Stimulated activated naive CD8-positive, alpha-beta T cell treated with anti-CD3 and anti-CD28 coated beads, Interleukin-15, amount 100 ng/mL, for 72 hours (primary cell): ENCODE measurements at regions not wholly inside any gene's neighbourhood (a gene's known extent, or its start where the extent isn't known, plus 50 kb on each side); places are given as distances from the start of the nearest gene placed in this dataset.

Experiments used
- ATAC-seq: fragments of 150-1000 bp; cut with Tn5 transposase; 2 replicates; pipeline ENCODE4 v1.10.0; 2021; ENCODE audit warnings: mild to moderate bottlenecking, moderate library complexity
- DNase-seq, 2 donors: peaks; one replicate each; pipeline ENCODE4 v3.0.0; 2021 to 2022
- H3K27ac Mint-ChIP-seq, 2 donors: one replicate each; pipeline ENCODE4 v1.8.0; 2022; ENCODE audit warnings: mild to moderate bottlenecking in 2 of 2, mixed read lengths in 2 of 2, moderate library complexity in 2 of 2
- H3K27me3 Mint-ChIP-seq: one replicate; pipeline ENCODE4 v1.8.0; 2022; ENCODE audit warnings: mixed read lengths
- H3K4me1 Mint-ChIP-seq: one replicate; pipeline ENCODE4 v1.8.0; 2022; ENCODE audit warnings: mild to moderate bottlenecking, mixed read lengths
- H3K4me3 Mint-ChIP-seq, 2 donors: one replicate each; pipeline ENCODE4 v1.8.0; 2022; ENCODE audit warnings: mild to moderate bottlenecking in 2 of 2, mixed read lengths in 2 of 2, moderate library complexity in 1 of 2
- H3K9me3 Mint-ChIP-seq, 2 donors: one replicate each; pipeline ENCODE4 v1.8.0; 2022; ENCODE audit warnings: mixed read lengths in 2 of 2

DNA sequence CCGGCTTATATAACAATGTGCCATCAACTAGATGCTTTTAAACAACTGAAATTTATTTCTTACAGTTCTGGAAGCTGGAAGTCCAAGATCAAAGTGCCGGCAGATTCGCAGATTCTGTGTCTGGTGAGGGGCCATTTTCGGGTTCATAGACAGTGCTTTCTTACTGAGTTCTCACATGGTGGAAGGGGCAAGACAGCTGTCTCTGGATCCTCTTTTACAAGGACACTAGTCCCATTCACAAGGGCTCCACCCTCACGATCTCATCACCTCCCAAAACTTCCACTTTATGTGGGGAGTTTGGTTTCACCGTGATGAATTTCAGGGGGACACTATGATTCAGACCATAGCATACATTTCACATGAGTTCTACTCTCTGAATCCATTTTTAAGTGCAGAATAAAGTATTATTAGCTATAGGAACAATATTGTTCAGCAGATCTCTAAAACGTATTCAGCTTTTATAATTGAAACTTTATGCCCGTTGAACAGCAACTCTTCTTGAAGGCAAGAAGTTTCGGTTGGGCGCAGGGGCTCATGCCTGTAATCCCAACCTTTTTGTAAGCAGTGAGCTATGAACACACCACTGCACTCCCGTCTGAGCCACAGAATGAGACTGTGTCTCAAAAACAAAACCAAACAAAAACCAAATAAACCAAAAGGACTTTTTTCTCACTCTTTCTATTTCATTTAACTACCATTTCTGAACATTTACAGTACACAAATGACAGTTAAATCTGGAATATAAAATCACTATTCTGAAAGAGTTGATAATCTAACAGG is 502.8 kb downstream of the CMPK2 start:
- no peaks in the 10 kb centered on the region for H3K4me1 Mint-ChIP-seq

DNA sequence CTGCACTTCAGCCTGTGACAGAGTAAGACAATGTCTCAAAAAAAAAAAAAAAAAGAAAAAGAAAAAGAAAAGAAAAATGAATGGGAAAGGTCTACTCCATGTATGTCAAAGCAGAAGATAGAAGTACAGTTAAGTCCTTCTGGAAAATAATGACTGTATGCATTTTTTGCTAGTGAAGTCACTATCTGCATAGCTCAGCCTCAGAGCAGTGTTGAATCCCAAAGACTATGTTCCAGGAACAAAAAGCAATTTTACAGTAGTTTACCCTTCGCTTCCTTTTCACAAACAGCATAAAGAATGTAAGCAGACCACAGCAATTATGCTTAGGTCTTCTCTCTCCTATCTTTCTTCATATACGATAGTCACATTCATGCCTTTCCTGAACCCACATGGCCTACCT is 497.4 kb downstream of the CMPK2 start:
- Mint-ChIP-seq H3K27me3 (no peaks in the 10 kb centered on the region), H3K4me3 (no peak overlapping the region), H3K27ac (no peak overlapping the region), H3K4me1 (no peaks in the 10 kb centered on the region), H3K9me3 (no peaks in the 10 kb centered on the region)
- DNase-seq (no peak), ATAC-seq (no peak)

More for the DNA sequence above, 502.8 kb downstream of the CMPK2 start:
- Mint-ChIP-seq H3K4me3 (no peak overlapping the region), H3K27ac (no peak overlapping the region), H3K27me3 (no peaks in the 10 kb centered on the region), H3K9me3 (peaks cover 0 to 5% of the 10 kb centered on the region in 2 donors)
- DNase-seq (no peak), ATAC-seq (no peak)

DNA sequence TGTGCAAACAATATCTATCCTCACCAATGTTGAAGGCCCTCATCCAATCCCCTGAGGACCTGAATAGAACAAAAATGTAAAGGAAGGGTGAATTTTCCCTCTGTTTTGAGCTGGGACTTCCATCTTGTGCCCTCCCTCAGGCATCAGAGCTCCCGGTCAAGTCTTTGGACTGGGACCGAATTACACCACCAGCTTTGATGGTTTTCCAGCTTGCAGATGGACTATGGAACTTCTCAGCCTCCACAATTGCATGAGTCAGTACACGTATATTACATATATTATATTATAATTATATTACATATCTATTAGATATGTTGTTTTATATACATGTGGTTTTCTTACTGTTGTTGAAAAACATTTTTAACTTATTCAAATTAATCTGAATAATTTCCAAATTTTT is 496.4 kb downstream of the CMPK2 start:
- H3K4me3 Mint-ChIP-seq: no peak overlapping the region
- no peaks in the 10 kb centered on the region for H3K4me1 Mint-ChIP-seq
- no peaks in the 10 kb centered on the region for H3K27me3 Mint-ChIP-seq
- ATAC-seq (no peak), DNase-seq (no peak)
- no peak overlapping the region for H3K27ac Mint-ChIP-seq
- H3K9me3 Mint-ChIP-seq: peaks cover 0 to 4% of the 10 kb centered on the region in 2 donors

DNA sequence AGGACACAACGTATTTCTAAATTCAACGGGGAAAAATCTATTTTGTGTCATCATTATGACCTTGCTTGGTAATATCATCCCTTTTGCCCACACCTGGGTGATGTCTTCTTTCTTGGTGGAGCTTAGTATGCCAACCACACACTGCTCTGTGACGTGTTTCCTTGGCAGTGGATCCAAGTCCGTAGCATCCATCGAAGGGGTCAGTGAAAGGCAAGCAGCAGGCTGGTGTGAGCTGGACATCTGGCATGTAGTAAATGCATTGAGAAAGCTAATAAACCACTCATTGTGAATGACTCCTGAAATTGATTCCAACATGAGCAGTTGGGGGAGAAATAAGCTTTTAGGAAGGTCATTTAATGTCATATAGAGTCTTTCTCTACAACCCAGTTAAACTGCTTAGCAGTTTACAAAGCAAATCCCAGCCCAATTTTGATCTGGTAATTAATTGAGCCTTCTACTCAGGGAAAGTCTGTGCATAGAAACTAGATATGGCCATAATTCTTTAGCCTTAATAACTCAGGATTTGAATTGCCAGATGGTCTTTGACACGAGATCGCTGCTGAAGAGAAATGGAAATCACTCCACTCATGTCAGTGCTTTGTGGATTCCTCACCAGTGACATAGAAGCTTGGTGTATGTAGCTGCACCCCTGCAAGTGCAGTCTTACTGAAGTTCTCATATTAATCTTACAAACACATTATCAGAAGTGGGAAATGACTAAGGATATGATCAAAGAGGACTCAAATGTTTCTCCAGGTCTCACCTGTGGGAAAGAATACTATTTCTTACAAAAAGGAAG is 494.8 kb downstream of the CMPK2 start:
- H3K27me3 Mint-ChIP-seq: no peaks in the 10 kb centered on the region
- H3K9me3 Mint-ChIP-seq: peaks cover 0 to 4% of the 10 kb centered on the region in 2 donors
- H3K4me1 Mint-ChIP-seq: no peaks in the 10 kb centered on the region
- DNase-seq (no peak), ATAC-seq (no peak)
- H3K4me3 Mint-ChIP-seq: no peak overlapping the region
- no peak overlapping the region for H3K27ac Mint-ChIP-seq

DNA sequence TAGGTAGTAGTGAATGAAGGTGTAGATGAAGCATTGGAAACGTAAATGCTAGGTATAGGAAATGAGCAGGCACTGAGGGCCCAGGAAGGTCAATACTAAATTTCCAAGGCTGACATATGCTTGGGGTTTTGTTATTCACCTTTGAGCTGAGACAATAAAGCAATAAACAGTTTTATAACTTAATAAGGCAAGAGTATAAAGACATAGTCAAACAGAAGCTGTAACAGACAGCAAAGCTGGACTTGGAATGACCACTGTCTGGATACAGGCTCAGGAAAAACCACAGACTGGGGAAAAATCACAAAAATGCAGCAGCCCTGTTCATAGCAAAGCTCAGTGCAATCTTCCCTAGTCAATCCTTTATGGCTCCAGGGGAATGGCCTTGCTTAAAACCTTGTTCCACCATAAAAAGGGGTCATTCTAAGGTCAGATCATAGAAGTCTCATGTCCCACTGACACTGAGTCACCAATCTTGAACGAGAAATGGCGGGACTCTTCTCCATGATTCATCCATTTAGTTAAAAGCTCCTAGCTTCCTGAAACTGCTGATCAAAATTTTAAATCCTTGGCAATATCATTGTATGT is 493.3 kb downstream of the CMPK2 start:
- H3K27ac Mint-ChIP-seq: no peak overlapping the region
- H3K27me3 Mint-ChIP-seq: no peaks in the 10 kb centered on the region
- peaks cover 0 to 4% of the 10 kb centered on the region in 2 donors for H3K9me3 Mint-ChIP-seq
- DNase-seq (no peak), ATAC-seq (no peak)
- H3K4me1 Mint-ChIP-seq: no peaks in the 10 kb centered on the region
- no peak overlapping the region for H3K4me3 Mint-ChIP-seq

DNA sequence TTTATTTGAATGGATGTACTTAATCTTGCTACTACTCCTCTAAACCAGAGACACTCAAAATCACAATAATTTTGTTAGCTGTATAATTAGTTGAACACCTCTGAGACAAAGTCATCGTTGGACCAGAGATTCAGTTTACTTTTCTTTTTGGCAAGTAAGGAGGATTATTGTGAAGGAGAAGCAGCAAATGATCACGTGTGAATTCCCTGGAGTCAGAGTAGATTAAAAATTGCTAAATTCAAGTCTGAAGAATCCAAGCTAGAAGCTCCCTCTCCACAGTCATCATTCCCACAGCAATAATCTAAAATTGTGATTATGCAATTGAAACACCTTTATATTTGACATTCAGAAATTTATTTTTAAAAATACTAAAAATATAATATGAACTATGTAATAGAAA is 484.4 kb downstream of the CMPK2 start:
- Mint-ChIP-seq H3K27ac (no peak overlapping the region), H3K9me3 (no peaks in the 10 kb centered on the region), H3K4me1 (no peaks in the 10 kb centered on the region), H3K4me3 (no peak overlapping the region), H3K27me3 (no peaks in the 10 kb centered on the region)
- ATAC-seq: no peak
- DNase-seq: no peak

DNA sequence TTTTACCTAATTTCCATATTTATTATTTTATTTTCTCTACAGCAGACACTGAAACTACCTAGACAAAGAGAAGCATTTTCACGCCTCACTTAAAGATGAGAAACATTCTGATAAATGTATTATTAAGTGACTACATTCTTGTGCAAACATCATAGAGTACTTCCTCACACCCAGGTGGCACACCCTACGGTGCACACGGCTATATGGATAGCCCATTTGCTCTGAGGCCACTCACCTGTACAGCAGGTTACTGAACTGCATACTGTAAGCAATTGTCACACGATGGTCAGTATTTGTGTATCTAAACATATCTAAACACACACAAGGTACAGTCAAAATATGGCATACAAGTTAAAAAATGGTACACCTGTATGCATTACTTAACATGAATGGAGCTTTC is 481.4 kb downstream of the CMPK2 start:
- H3K27ac Mint-ChIP-seq: no peak overlapping the region
- H3K27me3 Mint-ChIP-seq: no peaks in the 10 kb centered on the region
- ATAC-seq: no peak
- peaks cover 0 to 8% of the 10 kb centered on the region in 2 donors for H3K9me3 Mint-ChIP-seq
- H3K4me1 Mint-ChIP-seq: no peaks in the 10 kb centered on the region
- no peak for DNase-seq
- H3K4me3 Mint-ChIP-seq: no peak overlapping the region

DNA sequence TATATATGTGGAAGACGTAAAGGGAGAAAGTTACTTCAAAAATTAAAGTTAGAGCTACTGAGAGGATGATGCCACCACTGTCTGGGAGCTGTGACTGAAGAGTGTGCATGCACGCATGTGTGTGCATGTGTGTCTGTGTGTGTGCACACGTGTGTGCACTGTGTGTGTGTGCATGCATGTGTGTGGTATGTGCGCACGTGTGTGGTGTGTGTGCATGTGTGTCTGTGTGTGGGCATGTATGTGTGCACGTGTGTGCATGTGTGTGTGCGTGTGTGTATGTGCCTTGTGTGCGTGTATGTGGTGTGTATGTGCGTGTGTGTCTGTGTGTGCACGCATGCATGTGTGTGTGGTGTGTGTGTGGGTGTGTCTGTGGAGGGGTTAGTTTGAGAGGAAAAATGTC is 473.4 kb downstream of the CMPK2 start:
- Mint-ChIP-seq H3K9me3 (peaks cover 7 to 9% of the 10 kb centered on the region in 2 donors), H3K4me3 (no peak overlapping the region), H3K27me3 (peaks cover 7% of the 10 kb centered on the region), H3K4me1 (no peaks in the 10 kb centered on the region), H3K27ac (no peak overlapping the region)
- DNase-seq (no peak), ATAC-seq (no peak)

DNA sequence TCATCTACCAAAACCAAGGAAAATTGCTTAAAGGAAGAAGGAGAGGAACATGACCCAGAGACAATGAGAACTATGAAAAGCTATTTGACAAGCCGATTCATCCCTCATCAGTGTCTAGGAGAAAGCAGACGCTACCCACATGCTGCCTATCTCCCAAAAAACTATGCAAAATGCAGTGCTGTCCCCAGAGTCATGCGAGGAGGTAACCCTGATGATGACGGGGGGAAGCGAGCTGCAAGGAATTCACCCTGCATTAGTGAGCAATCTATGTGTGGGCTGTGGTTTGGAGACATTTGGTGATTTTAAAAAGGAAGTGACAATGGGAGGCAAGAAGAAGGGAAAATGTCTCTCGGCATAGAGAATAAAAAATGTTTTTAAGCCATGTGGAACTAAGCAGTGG is 472.7 kb downstream of the CMPK2 start:
- H3K27ac Mint-ChIP-seq: no peak overlapping the region
- H3K9me3 Mint-ChIP-seq: peaks cover 7 to 9% of the 10 kb centered on the region in 2 donors
- no peak for ATAC-seq

DNA sequence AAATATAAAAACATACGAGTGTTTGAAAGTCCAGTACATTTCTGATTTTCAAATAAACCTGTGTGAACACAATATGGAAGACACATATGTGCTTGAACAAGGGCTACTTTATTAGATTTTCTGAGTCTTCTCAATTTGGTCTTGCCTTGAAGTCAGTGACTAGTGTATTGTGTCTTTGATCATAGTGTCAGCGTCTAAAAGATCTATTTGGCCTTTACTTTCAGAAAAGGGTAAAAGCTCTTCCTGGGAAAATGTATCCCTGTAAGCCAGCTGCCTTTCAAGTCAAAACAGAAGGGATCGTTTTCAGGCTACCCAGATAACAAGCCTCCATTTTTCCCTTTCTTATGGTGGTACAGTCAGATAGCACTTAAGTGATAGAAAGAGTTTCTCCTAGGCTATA is 471.9 kb downstream of the CMPK2 start:
- Mint-ChIP-seq H3K27me3 (peaks cover 7% of the 10 kb centered on the region), H3K4me1 (no peaks in the 10 kb centered on the region), H3K9me3 (peaks cover 7 to 9% of the 10 kb centered on the region in 2 donors), H3K27ac (no peak overlapping the region), H3K4me3 (no peak overlapping the region)
- no peak for ATAC-seq
- no peak for DNase-seq

More for the DNA sequence above, 472.7 kb downstream of the CMPK2 start:
- no peak for DNase-seq
- Mint-ChIP-seq H3K4me1 (no peaks in the 10 kb centered on the region), H3K4me3 (no peak overlapping the region), H3K27me3 (peaks cover 7% of the 10 kb centered on the region)

DNA sequence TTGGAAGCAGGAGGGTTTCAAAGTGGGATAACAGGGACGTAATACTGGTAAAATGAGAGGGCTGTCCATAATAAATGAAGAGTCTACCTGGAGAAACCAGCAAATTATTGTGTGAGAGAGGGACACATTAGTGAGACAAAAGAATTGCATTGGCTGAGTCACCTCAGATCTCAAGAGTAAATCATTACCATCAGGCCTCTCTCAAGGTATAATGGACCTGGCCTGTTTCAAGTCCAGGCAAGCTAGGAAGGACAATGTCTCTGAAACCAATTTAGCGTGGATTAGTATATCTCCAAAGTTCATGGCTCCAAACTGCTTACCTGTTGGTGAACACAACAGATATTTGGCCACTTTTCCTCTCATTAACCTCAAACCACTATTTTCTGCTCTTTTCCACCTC is 471.4 kb downstream of the CMPK2 start:
- H3K27ac Mint-ChIP-seq: no peak overlapping the region
- peaks cover 7 to 9% of the 10 kb centered on the region in 2 donors for H3K9me3 Mint-ChIP-seq
- no peak for ATAC-seq

DNA sequence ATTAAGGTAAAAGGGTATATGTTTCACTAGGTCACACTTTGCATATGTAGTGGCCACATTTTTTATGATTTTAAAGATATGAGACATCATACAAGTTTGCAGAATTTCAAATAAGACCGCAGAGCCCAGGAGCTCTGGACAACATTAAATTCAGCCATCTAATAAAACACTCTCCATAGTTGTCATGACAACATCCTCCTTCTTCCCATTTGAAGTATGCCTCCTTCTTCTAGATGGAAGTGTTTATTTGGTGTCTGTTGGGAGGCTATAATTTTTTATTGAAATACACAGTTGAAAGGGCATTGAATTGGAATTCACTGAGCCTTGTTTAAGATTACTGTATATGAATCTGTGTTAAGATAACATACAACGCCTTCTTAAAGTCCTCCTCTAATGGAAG is 467.3 kb downstream of the CMPK2 start:
- Mint-ChIP-seq H3K4me1 (no peaks in the 10 kb centered on the region), H3K4me3 (no peak overlapping the region), H3K27me3 (no peaks in the 10 kb centered on the region), H3K9me3 (no peaks in the 10 kb centered on the region), H3K27ac (no peak overlapping the region)
- DNase-seq: no peak
- no peak for ATAC-seq

More for the DNA sequence above, 471.4 kb downstream of the CMPK2 start:
- no peaks in the 10 kb centered on the region for H3K4me1 Mint-ChIP-seq
- H3K4me3 Mint-ChIP-seq: no peak overlapping the region
- no peak for DNase-seq
- peaks cover 7% of the 10 kb centered on the region for H3K27me3 Mint-ChIP-seq

DNA sequence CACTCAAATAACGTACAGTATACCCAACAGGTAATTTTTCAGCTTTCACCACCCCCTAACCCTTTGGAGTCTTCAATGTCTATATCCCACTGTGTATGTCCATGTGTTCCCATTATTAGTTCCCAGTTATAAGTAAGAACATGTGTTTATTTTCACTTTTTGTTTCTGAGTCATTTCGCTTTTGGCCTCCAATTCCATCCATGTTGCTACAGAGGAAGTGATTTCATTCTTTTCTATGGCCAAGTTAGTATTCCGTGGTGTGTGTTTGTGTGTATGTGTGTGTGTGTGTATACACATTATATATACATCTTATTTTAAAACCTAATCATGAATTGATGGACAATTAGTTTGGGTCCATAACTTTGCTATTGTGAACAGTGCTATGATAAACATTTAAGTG is 464.4 kb downstream of the CMPK2 start:
- DNase-seq: no peak
- no peaks in the 10 kb centered on the region for H3K9me3 Mint-ChIP-seq
- no peaks in the 10 kb centered on the region for H3K27me3 Mint-ChIP-seq
- ATAC-seq: no peak
- no peak overlapping the region for H3K4me3 Mint-ChIP-seq
- H3K4me1 Mint-ChIP-seq: no peaks in the 10 kb centered on the region
- H3K27ac Mint-ChIP-seq: no peak overlapping the region

DNA sequence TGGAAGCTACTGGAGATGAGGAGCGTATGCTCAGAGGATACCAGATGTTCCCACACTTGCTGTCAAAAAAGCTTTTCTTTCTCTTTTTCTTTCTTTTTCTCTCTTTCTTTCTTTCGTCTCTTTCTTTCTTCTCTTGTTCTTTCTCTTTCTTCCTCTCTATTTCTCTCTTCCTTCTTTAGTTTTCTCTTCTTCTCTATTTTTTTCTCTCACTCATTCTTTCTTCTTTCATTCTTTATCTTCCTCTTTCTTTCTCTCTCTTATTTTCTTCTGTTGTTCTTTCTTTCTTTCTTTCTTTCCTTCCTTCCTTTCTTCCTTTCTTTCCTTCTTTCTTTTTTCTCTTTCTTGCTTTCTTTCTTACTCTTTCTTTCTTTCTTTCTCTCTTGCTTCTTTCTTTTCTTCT is 457.6 kb downstream of the CMPK2 start:
- H3K4me1 Mint-ChIP-seq: no peaks in the 10 kb centered on the region
- no peaks in the 10 kb centered on the region for H3K27me3 Mint-ChIP-seq
- H3K4me3 Mint-ChIP-seq: no peak overlapping the region
- DNase-seq: no peak
- ATAC-seq: no peak
- no peak overlapping the region for H3K27ac Mint-ChIP-seq
- no peaks in the 10 kb centered on the region for H3K9me3 Mint-ChIP-seq

DNA sequence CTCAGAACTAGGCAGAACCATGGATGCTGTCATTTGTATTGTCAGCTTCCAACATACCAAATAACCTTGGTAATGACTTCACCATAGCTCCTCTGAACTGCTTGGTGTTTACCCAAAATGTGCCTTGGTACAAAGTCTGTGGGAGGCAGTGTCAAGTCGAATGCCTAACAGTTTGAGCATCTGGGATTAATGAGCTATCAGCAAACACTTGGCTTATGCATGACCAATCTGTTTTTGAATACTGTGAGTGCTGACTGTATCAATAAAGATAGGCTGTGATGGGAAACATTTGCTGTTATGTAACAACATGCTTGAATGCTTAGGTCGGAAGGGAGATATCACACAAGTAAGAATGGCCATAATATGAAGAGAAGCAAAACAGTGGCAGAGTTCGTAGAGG is 455.4 kb downstream of the CMPK2 start:
- H3K27ac Mint-ChIP-seq: peak overlapping the region in 1 of 2 donors; percentile 80
- H3K4me3 Mint-ChIP-seq: no peak overlapping the region
- no peak for ATAC-seq
- no peaks in the 10 kb centered on the region for H3K27me3 Mint-ChIP-seq
- H3K4me1 Mint-ChIP-seq: no peaks in the 10 kb centered on the region
- H3K9me3 Mint-ChIP-seq: no peaks in the 10 kb centered on the region
- DNase-seq: no peak

DNA sequence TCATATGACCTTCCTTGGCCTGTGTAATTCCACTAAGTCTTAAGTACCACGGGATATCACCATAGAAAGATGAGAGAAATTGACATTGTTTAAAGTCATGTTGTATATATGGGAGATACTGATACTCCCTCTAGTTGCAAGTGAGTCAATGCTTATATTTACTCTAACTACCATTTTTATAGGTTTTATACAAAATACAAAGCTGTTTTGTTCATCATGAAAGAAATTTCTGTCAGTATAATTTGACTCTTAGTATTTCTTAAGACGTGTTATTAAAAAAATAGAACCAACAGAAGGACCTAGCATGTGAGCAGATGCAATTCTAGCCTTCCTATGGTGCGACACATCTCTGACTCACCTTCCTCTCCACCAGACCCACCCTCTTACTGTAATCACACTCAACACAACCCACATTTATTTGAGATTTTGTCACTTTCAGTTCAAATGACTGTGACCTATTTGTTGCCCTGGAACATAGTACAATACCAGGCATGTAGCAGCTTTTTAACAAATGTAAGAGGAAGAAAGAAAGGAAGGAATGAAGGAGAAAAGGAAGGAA is 453.1 kb downstream of the CMPK2 start:
- Mint-ChIP-seq H3K9me3 (no peaks in the 10 kb centered on the region), H3K27me3 (no peaks in the 10 kb centered on the region), H3K4me1 (no peaks in the 10 kb centered on the region), H3K27ac (no peak overlapping the region), H3K4me3 (no peak overlapping the region)
- no peak for ATAC-seq
- no peak for DNase-seq
